Neutrophil (primary cell): ENCODE measurements at regions not wholly inside any gene's neighbourhood (a gene's known extent, or its start where the extent isn't known, plus 50 kb on each side); places are given as distances from the start of the nearest gene placed in this dataset.

Experiments used
- H3K27ac ChIP-seq: fragments of 200-600 bp; sonication (generic); 2 replicates; pipeline ENCODE4 v1.5.1; 2016; ENCODE audit warnings: mild to moderate bottlenecking, moderate library complexity
- H3K27me3 ChIP-seq: fragments of 200-600 bp; sonication (generic); 2 replicates; pipeline ENCODE4 v1.6.0; 2016; ENCODE audit warnings: mild to moderate bottlenecking
- H3K36me3 ChIP-seq: fragments of 200-600 bp; sonication (generic); 2 replicates; pipeline ENCODE4 v1.5.1; 2017
- H3K4me1 ChIP-seq, 2 experiments: fragments of 200-600 bp in 1 of 2; sonication (generic) in 1 of 2; 1 replicate in 1 of 2; 2 replicates in 1 of 2; pipeline versions ENCODE4 v1.5.1 to v1.6.1; 2013 to 2016; ENCODE audit warnings: low read depth in 1 of 2, low read length in 1 of 2, mild to moderate bottlenecking in 1 of 2, moderate library complexity in 1 of 2; ENCODE audit not compliant: control insufficient read depth in 1 of 2, insufficient read depth in 1 of 2
- H3K4me3 ChIP-seq, 2 experiments: fragments of 200-600 bp in 1 of 2; sonication (generic) in 1 of 2; 1 replicate in 1 of 2; 2 replicates in 1 of 2; pipeline ENCODE4 v1.5.1; 2013 to 2016; ENCODE audit warnings: low read depth in 1 of 2, low read length in 1 of 2, mild to moderate bottlenecking in 1 of 2, moderate library complexity in 1 of 2
- H3K9me3 ChIP-seq: fragments of 200-600 bp; sonication (generic); 2 replicates; pipeline ENCODE4 v1.5.1; 2016
- TF ChIP-seq, protein P1 (sequence below): fragments of 200-600 bp; sonication (generic); IDR thresholded peaks from 2 replicates; pipeline ENCODE4 v1.5.1; 2016; ENCODE audit warnings: antibody characterized with exemption

DNA sequence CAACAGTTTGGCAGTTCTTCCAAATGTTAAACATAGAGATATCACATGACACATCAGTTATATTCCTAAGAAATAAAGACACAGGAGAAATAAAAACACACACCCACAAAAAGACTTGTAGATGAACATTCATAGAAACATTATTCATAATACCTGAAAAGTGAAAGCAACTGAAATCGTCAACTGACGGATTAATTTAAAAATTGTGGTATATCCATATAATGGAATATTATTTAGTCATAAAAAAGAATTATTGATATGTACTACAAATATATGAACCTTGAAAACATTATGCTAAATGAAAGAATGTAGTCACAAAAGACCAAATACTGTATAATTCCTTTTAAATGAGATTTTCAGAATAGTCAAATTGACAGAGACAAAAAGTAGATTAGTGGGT lies 330.2 kb upstream of the CD180 start:
- no peaks in the 10 kb centered on the region for H3K9me3 ChIP-seq
- no peaks in the 10 kb centered on the region for H3K27me3 ChIP-seq
- H3K4me3 ChIP-seq = no peak overlapping the region
- no peak overlapping the region for H3K27ac ChIP-seq
- TF ChIP-seq, protein P1, sequence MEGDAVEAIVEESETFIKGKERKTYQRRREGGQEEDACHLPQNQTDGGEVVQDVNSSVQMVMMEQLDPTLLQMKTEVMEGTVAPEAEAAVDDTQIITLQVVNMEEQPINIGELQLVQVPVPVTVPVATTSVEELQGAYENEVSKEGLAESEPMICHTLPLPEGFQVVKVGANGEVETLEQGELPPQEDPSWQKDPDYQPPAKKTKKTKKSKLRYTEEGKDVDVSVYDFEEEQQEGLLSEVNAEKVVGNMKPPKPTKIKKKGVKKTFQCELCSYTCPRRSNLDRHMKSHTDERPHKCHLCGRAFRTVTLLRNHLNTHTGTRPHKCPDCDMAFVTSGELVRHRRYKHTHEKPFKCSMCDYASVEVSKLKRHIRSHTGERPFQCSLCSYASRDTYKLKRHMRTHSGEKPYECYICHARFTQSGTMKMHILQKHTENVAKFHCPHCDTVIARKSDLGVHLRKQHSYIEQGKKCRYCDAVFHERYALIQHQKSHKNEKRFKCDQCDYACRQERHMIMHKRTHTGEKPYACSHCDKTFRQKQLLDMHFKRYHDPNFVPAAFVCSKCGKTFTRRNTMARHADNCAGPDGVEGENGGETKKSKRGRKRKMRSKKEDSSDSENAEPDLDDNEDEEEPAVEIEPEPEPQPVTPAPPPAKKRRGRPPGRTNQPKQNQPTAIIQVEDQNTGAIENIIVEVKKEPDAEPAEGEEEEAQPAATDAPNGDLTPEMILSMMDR = no peak
- H3K36me3 ChIP-seq = no peaks in the 10 kb centered on the region
- no peaks in the 10 kb centered on the region for H3K4me1 ChIP-seq

DNA sequence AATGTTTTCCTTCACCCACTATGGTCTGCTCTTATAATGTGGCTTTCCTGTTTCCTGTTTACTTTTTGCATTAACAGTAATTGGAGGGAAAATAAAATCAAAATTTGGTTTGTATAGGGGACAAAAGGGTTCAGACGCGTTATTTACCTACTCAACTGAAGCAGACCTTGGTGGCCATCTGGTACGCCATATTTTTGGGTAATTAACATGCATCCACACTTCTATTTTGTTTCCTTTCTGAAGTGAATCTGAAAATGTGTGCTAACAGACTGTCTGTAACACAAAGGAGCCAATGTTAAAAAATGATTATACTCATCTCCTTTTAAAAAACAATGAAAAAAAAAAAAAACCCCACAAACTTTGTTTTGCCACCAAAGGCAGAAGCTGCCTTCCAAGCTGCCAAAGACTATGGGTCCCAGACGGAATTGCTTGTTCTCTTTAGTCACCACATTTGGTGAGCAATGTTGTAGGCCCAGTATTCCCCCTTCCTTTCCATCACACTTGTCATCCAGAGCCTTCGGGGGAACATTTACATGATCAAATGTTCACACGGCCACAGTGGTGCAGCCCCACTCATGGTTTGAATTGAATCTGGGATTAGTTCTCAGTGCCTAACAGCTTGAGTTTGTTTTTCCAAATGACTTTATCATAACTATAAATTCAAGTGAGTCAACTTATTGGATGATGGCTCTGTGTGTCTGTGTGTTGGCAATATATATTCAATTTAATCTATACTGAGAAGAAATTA lies 323.7 kb upstream of the CD180 start:
- no peak overlapping the region for H3K27ac ChIP-seq
- H3K27me3 ChIP-seq = no peaks in the 10 kb centered on the region
- TF ChIP-seq, protein P1 = no peak
- H3K9me3 ChIP-seq = no peaks in the 10 kb centered on the region
- H3K4me1 ChIP-seq = no peaks in the 10 kb centered on the region
- no peaks in the 10 kb centered on the region for H3K36me3 ChIP-seq
- no peak overlapping the region for H3K4me3 ChIP-seq

DNA sequence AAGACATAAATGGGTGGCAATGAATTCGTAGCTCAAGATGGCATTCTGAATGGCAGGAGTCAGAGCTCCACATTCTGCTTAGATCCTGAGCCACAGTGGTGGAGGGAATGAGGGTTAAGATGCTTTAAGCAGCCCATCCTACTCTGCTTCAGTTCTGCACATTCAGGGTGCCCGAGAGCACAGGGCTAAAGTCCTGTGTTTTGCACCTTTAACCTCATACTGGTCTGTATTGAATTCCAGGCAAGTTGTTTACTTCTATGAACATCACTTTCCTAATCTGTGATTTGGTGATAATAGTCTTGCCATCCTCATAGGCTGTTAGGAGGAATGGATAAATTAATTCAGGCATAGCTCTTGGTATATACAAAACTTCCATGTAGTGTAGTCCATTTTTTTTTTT lies 321.6 kb upstream of the CD180 start:
- H3K27ac ChIP-seq = no peak overlapping the region

DNA sequence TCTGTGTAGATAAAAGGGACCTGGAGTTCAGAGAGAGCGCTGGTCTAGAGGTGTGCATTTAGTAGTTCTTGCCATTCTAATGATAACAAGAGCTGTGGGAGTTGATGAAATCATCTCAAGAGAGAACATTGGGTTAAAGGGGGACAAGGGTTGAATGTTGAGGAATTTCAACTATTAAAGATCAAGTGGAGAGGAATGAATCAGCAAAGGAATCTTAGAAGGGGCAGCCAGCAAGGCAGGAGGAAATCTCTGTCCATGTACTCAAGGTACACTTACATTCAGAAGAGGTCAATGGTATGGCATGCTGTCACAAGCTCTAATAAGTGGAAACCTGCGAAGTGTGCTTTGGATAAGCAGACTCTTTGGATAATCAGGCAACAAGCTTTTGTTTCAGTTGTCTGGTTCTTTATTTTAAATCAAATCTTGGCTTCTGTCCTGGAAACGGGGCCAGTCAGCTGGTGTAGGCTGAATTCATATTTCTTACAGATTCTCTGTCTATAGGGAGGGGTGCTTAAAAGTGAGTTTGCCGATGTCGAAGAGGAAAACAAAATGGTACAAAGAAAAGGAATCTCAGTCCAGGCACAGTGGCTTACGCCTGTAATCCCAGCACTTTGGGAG lies 320.5 kb upstream of the CD180 start:
- Histone ChIP-seq H3K36me3 (no peaks in the 10 kb centered on the region), H3K27me3 (no peaks in the 10 kb centered on the region), H3K9me3 (no peaks in the 10 kb centered on the region), H3K4me3 (no peak overlapping the region), H3K4me1 (no peaks in the 10 kb centered on the region), H3K27ac (no peak overlapping the region)
- TF ChIP-seq, protein P1 = no peak

More for the DNA sequence above, 321.6 kb upstream of the CD180 start:
- Histone ChIP-seq H3K4me3 (no peak overlapping the region), H3K9me3 (no peaks in the 10 kb centered on the region), H3K36me3 (no peaks in the 10 kb centered on the region), H3K4me1 (no peaks in the 10 kb centered on the region), H3K27me3 (no peaks in the 10 kb centered on the region)
- TF ChIP-seq, protein P1 = no peak

DNA sequence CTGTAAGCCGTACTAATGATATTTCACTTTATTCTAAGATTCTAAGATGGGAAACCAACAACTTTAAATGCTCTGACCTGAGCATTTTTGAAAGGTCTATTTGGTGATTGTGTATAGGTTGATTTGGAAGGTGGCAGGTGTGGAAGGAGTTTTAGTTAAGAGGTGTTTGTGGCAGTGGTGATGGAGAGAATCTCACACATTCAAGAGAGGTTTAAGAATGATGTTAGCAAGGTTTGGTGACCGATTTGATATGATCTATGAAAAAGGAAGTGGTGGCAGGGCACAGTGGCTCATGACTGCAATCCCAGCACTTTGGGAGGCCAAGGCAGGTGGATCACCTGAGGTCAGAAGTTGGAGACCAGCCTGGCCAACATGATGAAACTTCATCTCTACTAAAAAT lies 319.2 kb upstream of the CD180 start:
- H3K27ac ChIP-seq = no peak overlapping the region
- no peak overlapping the region for H3K4me3 ChIP-seq
- no peaks in the 10 kb centered on the region for H3K4me1 ChIP-seq
- H3K9me3 ChIP-seq = no peaks in the 10 kb centered on the region
- TF ChIP-seq, protein P1 = no peak
- H3K36me3 ChIP-seq = no peaks in the 10 kb centered on the region
- no peaks in the 10 kb centered on the region for H3K27me3 ChIP-seq
